Spinal cord (tissue), 9 donors: ENCODE measurements at regions not wholly inside any gene's neighbourhood (a gene's known extent, or its start where the extent isn't known, plus 50 kb on each side); places are given as distances from the start of the nearest gene placed in this dataset.

Experiments
- DNase-seq, 6 donors: peaks; one replicate each; pipeline versions ENCODE4 v3.0.0 to v3.0.0-alpha.2; 2013 to 2015; ENCODE audit warnings: low spot score in 6 of 6, low read depth in 4 of 6
- H3K27ac ChIP-seq: one replicate; pipeline ENCODE4 v1.5.1; 2013; ENCODE audit warnings: low read depth, low read length, control low read depth
- H3K27me3 ChIP-seq: one replicate; pipeline ENCODE4 v1.6.1; 2013; ENCODE audit warnings: low read length; ENCODE audit not compliant: control insufficient read depth, insufficient read depth
- H3K36me3 ChIP-seq: one replicate; pipeline ENCODE4 v1.6.1; 2013; ENCODE audit warnings: low read length; ENCODE audit not compliant: control insufficient read depth, insufficient read depth
- H3K4me1 ChIP-seq: one replicate; pipeline ENCODE4 v1.6.1; 2013; ENCODE audit warnings: low read length; ENCODE audit not compliant: control insufficient read depth, insufficient read depth
- H3K4me3 ChIP-seq: one replicate; pipeline ENCODE4 v1.5.1; 2013; ENCODE audit warnings: low read depth, low read length, control low read depth
- H3K9me3 ChIP-seq: one replicate; pipeline ENCODE4 v1.6.1; 2013; ENCODE audit warnings: low read length; ENCODE audit not compliant: control insufficient read depth, insufficient read depth
- WGBS: methylation state at CpG from one replicate; pipeline ENCODE4 v1.1.5; 2013; ENCODE audit warnings: missing lambda C conversion rate; ENCODE audit not compliant: insufficient coverage; 5-methylcytosine and 5-hydroxymethylcytosine counted together
- donor health status: healthy.

DNA sequence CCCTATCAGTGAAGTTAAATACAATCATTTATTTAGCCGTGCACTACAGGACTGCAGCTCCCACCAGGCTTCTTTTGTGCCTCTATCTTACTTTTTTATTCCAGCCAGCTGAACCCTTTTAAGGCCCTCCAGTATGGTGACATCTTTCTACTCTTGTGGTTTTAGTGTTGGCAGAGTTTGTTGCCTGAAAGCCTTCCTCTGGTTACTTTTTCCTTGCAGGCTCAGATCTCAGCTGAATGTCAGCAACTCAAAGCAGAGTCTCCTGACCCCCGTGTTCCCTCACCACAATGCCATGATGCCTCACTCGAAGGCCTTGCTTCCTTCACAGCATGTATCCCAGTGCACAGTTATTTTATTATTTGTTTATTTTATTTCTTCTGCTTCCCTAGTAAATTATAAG lies 818.9 kb upstream of the LCORL start:
- Histone ChIP-seq H3K27ac (no peak overlapping the region), H3K27me3 (no peaks in the 10 kb centered on the region), H3K9me3 (peaks cover 7% of the 10 kb centered on the region), H3K36me3 (no peaks in the 10 kb centered on the region), H3K4me1 (no peaks in the 10 kb centered on the region), H3K4me3 (no peak overlapping the region)
- WGBS = 56% methylated on average over 1 of the region's 3 CpGs
- no peak for DNase-seq

DNA sequence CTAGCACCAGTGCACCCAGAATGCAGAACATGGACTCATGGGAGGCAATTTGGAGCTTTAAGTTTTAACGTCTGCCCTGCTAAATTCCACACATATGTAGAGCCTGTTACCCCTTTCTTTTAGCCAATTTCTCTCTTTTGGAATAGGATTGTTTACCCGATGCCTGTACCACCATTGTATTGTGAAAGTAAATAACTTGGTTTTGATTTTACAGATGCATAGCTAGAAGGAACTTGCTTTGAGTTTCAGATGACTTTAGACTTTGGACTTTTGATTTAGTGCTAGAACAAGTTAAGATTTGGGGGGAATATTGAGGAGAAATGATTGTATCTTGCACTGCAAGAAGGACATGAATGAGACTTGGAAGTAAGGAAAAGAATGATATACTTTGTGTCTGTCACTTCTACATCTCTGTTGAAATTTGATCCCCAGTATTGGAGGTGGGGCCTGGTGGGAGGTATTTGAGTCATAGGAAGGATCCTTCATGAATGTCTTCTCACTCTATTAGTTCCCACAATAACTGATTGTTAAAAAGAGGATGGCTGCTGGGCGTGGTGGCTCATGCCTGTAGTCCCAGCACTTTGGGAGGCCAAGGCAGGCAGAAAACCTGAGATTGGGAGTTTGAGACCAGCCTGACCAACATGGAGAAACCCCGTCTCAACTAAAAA lies 794.8 kb upstream of the LCORL start:
- H3K9me3 ChIP-seq = no peaks in the 10 kb centered on the region
- H3K4me3 ChIP-seq = no peak overlapping the region
- no peaks in the 10 kb centered on the region for H3K27me3 ChIP-seq
- no peak overlapping the region for H3K27ac ChIP-seq
- no peaks in the 10 kb centered on the region for H3K36me3 ChIP-seq
- 100% methylated on average over 3 of the region's 4 CpGs for WGBS
- DNase-seq = no peak
- H3K4me1 ChIP-seq = no peaks in the 10 kb centered on the region

GRCh38 chr4:18815779-18816173 lies 794.2 kb upstream of the LCORL start:
- Histone ChIP-seq H3K27ac (no peak overlapping the region), H3K9me3 (no peaks in the 10 kb centered on the region), H3K36me3 (no peaks in the 10 kb centered on the region), H3K4me3 (no peak overlapping the region), H3K27me3 (no peaks in the 10 kb centered on the region), H3K4me1 (no peaks in the 10 kb centered on the region)
- 91% methylated on average over 3 of the region's 3 CpGs for WGBS
- DNase-seq = no peak

GRCh38 chr4:18815081-18815778 lies 793.7 kb upstream of the LCORL start:
- no peaks in the 10 kb centered on the region for H3K27me3 ChIP-seq
- H3K4me3 ChIP-seq = no peak overlapping the region
- H3K27ac ChIP-seq = no peak overlapping the region
- no peak for DNase-seq
- WGBS = 100% methylated on average over 1 of the region's 3 CpGs
- no peaks in the 10 kb centered on the region for H3K4me1 ChIP-seq
- H3K9me3 ChIP-seq = no peaks in the 10 kb centered on the region
- H3K36me3 ChIP-seq = no peaks in the 10 kb centered on the region

GRCh38 chr4:18813771-18814170 lies 792.2 kb upstream of the LCORL start:
- Histone ChIP-seq H3K9me3 (no peaks in the 10 kb centered on the region), H3K4me1 (no peaks in the 10 kb centered on the region), H3K4me3 (no peak overlapping the region), H3K36me3 (no peaks in the 10 kb centered on the region), H3K27ac (no peak overlapping the region), H3K27me3 (no peaks in the 10 kb centered on the region)
- DNase-seq = no peak

DNA sequence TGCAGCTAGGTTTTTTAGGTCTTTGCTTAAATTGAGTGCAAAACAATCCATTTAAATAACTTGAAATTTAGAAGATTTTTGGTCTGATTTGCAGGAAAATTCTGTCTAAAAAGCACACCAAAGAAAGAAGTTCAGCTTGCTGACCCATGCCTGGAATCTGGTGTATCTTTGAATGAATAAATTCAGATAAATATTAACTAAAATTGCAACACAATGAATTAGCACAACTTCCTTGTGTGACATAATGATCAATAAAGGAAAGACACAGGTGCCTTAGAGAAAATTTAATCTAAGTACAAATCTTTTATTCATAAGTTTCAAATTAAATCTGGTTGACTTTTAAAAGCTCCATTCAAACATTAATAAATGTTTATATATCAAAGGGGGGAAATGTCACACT lies 791.5 kb upstream of the LCORL start:
- Histone ChIP-seq H3K9me3 (no peaks in the 10 kb centered on the region), H3K27ac (no peak overlapping the region), H3K36me3 (no peaks in the 10 kb centered on the region), H3K27me3 (no peaks in the 10 kb centered on the region), H3K4me3 (no peak overlapping the region), H3K4me1 (no peaks in the 10 kb centered on the region)
- DNase-seq = no peak

- H3K36me3 ChIP-seq = no peaks in the 10 kb centered on the region
- no peaks in the 10 kb centered on the region for H3K4me1 ChIP-seq
- no peak for DNase-seq
- H3K27ac ChIP-seq = no peak overlapping the region
- H3K4me3 ChIP-seq = no peak overlapping the region
- H3K9me3 ChIP-seq = no peaks in the 10 kb centered on the region
- no peaks in the 10 kb centered on the region for H3K27me3 ChIP-seq
Observed at GRCh38 chr4:18803781-18804180, 782.2 kb upstream of the LCORL start.

DNA sequence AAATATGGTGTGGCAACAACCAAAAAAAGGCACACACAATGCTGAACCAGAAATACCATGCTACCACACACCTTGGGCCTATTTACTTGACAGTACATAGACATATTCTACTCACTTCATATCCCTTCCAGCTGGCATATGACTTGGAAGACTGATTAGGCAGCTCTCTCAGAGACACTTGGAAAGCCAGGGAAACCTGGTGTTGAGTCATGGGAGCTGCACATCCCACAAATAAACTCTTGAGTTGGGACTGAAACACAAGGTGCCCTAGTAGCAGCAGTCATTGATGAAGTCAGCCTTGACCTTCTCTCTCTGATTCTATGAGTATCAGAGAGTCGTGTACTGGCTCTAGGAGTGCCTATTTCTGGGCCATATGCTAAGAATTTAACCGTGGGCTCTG lies 776.6 kb upstream of the LCORL start:
- WGBS = 73% methylated on average over 1 of the region's 2 CpGs
- no peaks in the 10 kb centered on the region for H3K4me1 ChIP-seq
- H3K36me3 ChIP-seq = no peaks in the 10 kb centered on the region
- no peak overlapping the region for H3K4me3 ChIP-seq
- no peaks in the 10 kb centered on the region for H3K9me3 ChIP-seq
- DNase-seq = no peak
- no peak overlapping the region for H3K27ac ChIP-seq
- no peaks in the 10 kb centered on the region for H3K27me3 ChIP-seq

DNA sequence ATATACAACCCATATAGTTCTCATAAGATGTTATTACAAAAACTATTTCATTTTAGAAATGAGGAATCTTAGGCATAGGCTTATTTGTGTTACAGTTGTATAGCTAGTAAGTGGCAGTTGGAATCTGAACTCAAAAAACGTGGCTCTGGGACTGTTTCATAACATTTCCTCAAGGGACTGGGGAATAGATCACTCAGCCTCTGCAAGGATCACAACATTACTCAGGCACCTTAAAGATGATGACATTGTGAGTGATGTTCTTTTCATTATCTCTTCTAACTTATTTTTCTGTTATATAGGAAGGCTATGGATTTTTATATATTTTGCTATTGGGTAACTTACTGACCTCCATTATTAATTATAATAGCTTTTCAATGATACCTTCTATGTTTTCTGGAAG lies 774.2 kb upstream of the LCORL start:
- H3K27me3 ChIP-seq = no peaks in the 10 kb centered on the region
- DNase-seq = no peak
- no peaks in the 10 kb centered on the region for H3K4me1 ChIP-seq
- no peaks in the 10 kb centered on the region for H3K36me3 ChIP-seq
- no peaks in the 10 kb centered on the region for H3K9me3 ChIP-seq
- H3K27ac ChIP-seq = no peak overlapping the region
- no peak overlapping the region for H3K4me3 ChIP-seq
- no CpG with 5 or more reads among the region's 1 CpG for WGBS

- Histone ChIP-seq H3K4me1 (no peaks in the 10 kb centered on the region), H3K36me3 (no peaks in the 10 kb centered on the region), H3K27me3 (no peaks in the 10 kb centered on the region), H3K27ac (no peak overlapping the region), H3K9me3 (peaks cover 1% of the 10 kb centered on the region), H3K4me3 (no peak overlapping the region)
- DNase-seq = no peak
- no CpG with 5 or more reads among the region's 4 CpGs for WGBS
Observed at GRCh38 chr4:18777190-18777930, 755.8 kb upstream of the LCORL start.
